Suppressor macrophage treated with lipopolysaccharide for 4 hours (primary cell): ENCODE measurements at regions not wholly inside any gene's neighbourhood (a gene's known extent, or its start where the extent isn't known, plus 50 kb on each side); places are given as distances from the start of the nearest gene placed in this dataset.

ENCODE experiments used
- DNase-seq: peaks from one replicate; pipeline ENCODE4 v3.0.0-alpha.2; 2020

DNA sequence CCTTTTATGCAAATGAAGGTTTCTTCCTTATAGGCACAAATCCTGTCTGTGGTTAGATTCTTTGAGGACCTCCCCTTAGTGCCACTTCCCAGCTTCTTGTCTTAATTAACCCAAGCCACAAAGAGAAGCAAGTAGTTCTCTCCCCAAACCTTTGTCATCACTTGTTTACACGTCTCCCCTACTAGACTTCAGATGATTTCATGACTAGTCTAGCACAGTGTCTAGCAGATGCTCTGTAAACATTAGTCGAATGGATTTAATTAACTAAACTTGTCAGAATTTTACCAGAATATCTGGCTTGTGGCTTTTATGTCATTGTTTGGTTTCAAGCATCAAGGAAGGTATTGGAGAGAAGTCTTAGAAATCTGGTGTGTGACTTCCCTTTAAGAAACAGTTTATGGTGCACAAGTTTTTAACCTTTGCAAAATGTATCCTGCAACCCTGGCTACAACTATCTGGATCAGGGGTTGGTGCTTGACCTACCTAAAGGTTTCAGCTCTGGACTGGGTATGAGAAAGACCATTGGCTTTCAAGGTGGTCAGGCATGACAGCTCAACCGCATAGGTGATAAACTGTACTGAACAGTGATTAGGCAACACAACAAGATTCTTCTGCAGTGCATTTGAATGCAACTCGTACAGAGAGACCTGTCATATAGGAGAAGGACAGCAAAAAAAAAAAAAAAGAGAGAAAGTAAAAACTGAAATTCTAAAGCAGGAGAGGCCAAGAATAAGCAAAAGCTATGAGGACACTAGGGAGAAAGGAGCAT, 93.2 kb upstream of the CCDC150 start:
- no peak for DNase-seq

GRCh38 chr2:196549052-196549451, 90.5 kb upstream of the CCDC150 start:
- no peak for DNase-seq

GRCh38 chr2:196551014-196551413, 88.5 kb upstream of the CCDC150 start:
- DNase-seq: no peak

DNA sequence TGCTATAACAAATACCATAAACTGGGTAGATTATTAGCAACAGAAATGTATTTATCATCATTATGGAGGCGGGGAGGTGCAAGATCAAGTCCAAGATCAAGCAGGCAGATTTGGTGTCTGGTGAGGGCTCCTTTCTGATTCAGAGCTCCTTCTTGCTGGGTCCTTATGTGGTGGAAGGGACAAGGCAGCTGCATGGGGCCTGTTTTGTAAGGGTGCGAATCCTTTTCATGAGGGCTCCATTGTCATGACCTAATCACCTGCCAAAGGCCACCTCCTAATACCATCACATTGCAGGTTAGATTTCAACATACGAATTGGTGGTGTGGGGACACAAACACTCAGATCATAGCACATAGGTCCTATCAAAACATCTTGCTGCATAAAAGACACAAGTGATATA, 84.4 kb upstream of the CCDC150 start:
- no peak for DNase-seq

DNA sequence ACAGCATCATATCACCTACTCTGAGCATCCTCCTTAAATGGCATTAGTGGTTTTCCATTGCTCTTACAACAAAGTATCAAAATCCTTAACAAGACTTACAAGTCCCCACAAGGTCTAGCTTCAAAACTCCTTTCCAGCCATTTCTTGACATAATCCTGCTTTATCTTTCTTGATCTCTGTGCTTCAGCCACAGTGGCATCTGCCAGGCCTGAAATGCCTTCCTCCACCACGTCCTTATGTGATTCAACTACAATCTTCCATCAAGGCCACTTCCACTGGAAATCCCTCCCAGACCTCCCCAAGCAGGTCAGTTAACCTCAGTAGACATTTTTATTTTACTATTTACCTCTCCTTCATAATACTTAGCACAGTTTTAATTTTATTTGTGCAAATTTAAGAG, 83.8 kb upstream of the CCDC150 start:
- no peak for DNase-seq

- no peak for DNase-seq
Observed at GRCh38 chr2:196558497-196558896, 81.0 kb upstream of the CCDC150 start.

DNA sequence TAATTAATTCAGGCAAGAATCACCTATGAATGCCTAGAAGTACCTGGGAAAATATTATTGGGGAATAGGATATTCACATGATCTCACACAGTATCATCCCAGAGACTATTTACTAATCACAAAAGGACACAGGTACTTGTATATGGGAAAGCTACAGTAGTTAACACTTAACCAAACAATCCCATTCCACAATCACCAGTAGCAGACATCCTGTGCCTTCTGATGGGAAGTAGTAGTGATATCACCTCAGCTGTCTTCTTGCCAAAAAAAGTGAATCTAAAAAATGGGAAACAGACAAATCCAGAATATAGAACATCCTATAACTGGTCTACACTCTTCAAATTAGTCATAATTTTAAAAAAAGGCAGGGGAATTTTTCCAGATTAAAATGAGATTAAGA, 75.6 kb upstream of the CCDC150 start:
- no peak for DNase-seq

GRCh38 chr2:196565106-196565765, 74.3 kb upstream of the CCDC150 start:
- DNase-seq: no peak

- DNase-seq: no peak
Observed at GRCh38 chr2:196565982-196566381, 73.5 kb upstream of the CCDC150 start.

- no peak for DNase-seq
Observed at GRCh38 chr2:196566961-196567666, 72.4 kb upstream of the CCDC150 start.

- no peak for DNase-seq
Observed at GRCh38 chr2:196568506-196568905, 71.0 kb upstream of the CCDC150 start.

DNA sequence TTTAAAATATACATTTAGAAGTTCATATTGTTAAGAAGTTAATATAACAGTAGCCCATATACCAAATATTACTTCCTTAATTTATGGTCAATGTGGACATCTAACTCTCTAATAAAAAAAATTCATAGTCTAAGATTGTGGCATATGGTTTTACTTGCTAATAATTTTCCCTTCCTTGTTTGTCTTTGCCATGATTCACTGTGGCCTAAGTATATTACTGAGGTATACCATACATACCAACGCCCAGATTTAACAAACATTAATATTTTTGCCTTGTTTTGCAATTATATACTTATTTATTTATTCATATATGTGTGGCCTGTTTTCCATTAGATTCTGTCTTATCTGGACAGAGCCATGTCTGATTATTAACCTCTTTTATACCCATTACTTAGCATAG, 54.6 kb upstream of the CCDC150 start:
- DNase-seq: no peak

DNA sequence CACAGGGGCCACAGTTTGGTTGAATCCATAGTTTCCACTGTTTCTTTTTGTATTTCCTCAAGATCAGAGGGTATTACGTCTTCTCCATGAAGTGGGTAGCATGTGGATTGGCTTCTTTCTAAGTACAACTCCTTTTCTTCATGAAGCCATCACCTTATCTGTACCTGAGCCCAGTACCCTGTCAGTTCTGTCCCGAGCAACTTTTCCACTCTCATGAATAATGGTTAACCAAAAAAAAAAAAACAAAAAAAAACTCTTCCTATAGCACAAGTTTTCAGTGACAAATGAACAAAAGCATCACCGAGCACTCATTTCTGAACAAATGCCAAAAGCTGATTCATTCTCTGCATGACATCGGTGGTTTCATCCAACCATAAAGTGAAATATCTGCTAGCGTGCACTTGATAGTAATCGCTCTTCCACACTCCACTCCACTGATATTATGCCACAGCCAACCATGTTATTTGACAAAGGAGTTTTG, 53.0 kb upstream of the CCDC150 start:
- no peak for DNase-seq

DNA sequence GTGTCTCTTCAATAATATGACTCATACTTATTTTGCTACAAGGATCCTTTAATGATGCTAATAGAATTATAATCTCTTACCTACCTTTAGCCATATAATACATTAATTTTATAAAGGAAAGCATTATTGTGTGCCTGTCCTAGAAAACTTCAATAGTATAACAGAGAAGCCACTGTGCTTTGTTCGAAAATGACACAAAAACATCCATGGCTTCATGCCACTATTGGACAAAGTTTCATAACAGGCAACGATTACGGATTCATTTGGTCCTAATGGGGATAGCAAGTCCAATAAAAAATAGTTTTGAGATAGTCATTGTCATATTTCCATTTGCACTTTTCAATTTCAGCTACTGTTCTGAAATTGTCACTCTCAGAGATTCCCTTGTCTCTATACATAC, 52.5 kb upstream of the CCDC150 start:
- no peak for DNase-seq

- no peak for DNase-seq
Observed at GRCh38 chr2:196587739-196588138, 51.8 kb upstream of the CCDC150 start.

DNA sequence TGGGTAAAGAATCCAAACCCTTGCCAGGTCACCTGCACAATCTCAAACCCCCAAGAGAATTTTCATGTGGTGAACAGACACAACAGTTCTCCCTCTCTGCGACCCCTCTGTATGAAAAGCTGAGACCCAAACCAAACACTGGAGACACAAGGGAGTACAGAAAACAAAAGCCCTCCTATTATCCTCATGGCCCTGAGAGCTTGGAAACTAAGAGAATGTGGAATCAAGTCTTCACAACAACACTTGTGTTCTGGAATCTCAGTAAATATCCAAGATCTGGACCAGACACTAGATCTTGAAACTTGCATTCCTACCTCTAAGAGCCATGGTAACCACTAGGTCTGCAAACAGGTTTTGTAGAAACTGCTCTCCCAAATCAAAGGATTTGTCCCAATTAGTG, 50.1 kb upstream of the CCDC150 start:
- DNase-seq: no peak
